IPS-11a (cell line): ENCODE measurements at regions not wholly inside any gene's neighbourhood (a gene's known extent, or its start where the extent isn't known, plus 50 kb on each side); places are given as distances from the start of the nearest gene placed in this dataset.

Source experiments
- H3K4me3 ChIP-seq: one replicate; pipeline ENCODE4 v1.5.1; 2013; ENCODE audit warnings: low read depth, low read length, control low read depth

DNA sequence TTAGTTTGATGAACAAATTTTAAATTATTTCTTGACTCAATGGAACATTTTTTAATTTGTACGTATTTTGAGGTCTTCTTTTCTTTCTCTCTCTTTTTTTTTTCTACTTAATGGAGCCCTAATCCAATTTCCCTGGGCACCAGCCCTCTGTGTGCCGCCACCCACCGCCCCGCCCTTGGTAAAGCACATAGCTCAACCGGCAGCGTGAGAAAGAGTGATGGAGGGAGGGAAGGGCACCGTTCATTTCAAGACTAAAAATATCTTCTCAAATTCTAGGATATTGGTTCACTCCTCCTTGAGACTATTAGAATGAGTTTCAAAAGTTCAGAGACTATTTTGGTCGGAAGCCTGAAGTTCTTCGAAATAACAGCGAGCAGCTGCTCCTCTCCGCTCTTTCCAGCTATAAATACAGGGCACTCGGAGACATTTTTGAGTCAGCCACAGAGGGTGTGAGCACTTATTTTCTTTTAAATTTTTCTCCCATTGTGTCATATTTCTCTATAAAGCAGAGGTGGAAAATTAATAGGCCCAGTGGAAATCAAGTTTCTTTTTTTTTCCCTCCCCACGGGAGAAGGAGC, 731.7 kb upstream of the ID2 start:
- H3K4me3 ChIP-seq, result no peak overlapping the region

GRCh38 chr2:7951001-7951400, 730.9 kb upstream of the ID2 start:
- H3K4me3 ChIP-seq, result no peak overlapping the region

GRCh38 chr2:7951490-7951889, 730.4 kb upstream of the ID2 start:
- H3K4me3 ChIP-seq, result no peak overlapping the region

- H3K4me3 ChIP-seq, result no peak overlapping the region
These were observed 729.7 kb upstream of the ID2 start for GRCh38 chr2:7952046-7952745.

DNA sequence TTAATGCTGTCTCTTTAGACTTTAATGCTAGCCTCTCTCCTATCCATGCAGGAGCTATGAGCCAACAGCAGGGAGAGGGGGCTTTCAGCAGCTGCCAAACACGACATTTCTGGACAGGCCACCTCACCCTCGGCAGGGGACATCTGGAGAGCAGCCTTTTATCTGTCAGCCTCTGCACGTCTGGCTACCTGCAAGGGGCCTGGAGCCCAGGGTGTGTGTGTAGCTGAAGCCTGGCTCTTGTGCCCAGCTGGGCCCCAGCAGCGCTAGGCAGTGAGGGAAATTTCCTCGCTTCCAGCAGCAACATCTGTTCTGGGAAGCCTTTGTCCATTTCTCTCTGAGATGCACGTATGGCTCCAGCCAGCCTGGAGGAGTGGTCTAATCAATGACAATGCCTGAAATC, 728.7 kb upstream of the ID2 start:
- H3K4me3 ChIP-seq, result no peak overlapping the region

DNA sequence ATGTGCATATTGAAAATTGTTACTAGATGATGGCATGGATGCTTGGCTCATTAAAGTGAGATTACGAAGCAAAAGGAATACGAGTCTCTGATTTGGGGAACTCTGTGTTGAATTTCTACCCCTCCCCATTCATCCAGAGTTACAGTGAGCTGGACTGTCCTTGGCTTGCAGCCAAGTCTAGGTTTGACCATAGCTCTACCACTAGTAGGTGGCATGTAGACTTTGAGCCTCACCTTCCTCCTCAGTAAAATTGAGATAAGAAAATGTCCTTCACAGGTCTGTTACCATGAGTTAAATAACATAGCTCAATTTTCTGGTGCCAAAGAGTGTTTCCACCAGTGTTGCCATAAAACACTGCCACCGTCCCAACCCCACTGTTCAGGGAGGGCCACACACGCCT, 727.6 kb upstream of the ID2 start:
- H3K4me3 ChIP-seq, result no peak overlapping the region

GRCh38 chr2:7956126-7956689, 725.6 kb upstream of the ID2 start:
- no peak overlapping the region for H3K4me3 ChIP-seq

DNA sequence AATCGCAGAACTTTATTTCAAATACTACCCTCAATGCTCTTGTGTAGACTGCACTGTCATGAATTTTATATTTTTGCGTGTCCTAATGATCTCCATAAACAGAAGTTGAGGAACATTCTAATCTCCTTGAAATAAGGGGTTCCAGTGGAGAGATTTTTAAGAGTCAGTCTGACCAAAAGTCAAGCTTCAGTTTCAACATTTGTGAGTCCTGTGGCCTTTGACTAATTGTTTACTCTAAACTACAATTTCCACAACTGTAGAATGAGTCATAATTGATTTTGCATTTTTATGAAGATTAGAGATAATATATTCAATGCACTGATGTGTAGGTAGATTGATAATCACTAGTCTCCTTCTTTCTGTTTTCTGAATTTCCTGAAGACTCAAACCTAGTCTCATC, 720.3 kb upstream of the ID2 start:
- no peak overlapping the region for H3K4me3 ChIP-seq

- H3K4me3 ChIP-seq, result no peak overlapping the region
These were observed 719.7 kb upstream of the ID2 start for GRCh38 chr2:7962161-7962560.

GRCh38 chr2:7963787-7964186, 718.1 kb upstream of the ID2 start:
- no peak overlapping the region for H3K4me3 ChIP-seq

DNA sequence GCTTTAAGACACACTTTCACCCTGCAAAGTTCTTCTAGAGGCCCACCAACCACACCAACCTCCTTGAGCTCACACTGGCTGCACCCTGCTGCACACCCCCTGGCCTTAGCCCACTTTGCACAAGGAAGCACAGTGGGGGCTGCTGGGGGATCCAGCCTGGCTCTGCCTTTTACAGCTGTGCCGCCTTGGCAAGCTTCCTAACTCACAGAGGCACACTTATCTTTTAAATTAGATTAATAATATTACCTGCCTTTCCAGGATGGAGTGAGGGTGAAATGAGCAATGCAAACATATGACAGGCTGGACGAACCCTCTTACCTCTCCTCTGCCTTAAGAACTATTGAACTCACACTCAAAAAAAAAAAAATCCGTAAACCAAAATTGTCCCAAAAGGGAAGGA, 715.8 kb upstream of the ID2 start:
- no peak overlapping the region for H3K4me3 ChIP-seq

DNA sequence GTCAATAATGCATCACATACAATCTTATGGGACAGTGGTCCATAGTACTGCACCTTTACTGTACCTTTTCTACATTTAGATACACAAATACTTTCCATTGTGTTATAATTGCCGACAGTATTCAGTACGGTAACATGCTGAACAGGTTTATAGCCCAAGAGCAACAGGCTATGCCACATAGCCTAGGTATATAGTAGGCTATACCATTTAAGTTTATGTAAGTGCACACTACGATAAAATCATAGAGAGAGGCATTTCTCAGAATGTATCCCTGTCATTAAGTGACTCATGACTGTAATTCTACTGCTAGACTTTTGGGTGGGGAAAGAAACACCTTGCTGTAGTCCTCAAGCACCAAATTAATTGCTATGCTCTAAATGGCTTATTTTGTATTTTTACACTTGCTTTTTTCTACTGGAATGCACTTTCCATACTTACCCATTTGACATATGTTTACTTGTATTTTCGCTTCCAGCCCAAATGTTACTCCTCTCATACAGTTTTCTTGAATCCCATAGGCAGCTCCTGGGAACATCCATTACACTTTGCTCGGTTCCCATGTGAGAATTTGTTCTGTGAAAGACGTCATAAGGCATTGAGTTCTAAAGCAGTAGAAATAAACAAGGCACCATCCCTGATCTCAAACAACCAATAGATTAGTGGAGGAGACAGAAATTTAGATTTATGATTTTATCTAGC, 714.0 kb upstream of the ID2 start:
- no peak overlapping the region for H3K4me3 ChIP-seq

DNA sequence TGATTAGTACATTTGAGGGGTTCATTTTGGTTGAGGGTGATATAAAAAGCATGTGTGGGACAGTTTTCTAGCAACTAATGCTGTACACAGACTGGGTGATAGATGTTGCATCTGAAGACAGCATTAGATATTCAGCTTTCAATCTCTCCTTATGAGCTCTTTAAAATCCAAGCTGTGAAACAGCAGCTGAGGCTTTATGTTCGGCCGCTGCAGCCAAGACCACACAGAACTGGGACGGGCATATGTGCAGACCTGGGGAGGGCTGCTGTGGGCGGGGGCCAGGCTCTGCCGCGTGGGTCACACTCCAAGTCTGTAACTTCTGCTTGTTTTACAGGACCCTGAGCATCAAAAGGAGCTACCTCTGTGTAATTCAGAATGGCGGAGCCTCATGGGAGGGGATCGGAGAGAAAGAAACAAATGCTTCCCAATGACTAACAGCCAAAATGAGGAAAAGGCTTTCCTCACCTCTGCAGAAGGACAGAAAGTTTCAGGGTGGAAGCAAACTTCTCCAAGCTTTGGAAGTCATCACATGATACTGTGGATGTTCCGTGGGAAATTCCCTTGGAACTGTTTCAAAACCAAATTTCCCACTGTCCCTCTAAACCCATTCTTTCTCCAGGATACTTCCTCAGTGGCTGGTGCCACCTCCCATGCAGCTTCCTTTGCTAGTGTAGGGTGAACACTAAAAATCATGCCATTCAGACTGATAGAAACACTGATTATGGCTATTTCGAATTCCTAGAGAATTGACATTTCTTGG, 711.9 kb upstream of the ID2 start:
- H3K4me3 ChIP-seq, result no peak overlapping the region

GRCh38 chr2:7971248-7971647, 710.6 kb upstream of the ID2 start:
- no peak overlapping the region for H3K4me3 ChIP-seq

DNA sequence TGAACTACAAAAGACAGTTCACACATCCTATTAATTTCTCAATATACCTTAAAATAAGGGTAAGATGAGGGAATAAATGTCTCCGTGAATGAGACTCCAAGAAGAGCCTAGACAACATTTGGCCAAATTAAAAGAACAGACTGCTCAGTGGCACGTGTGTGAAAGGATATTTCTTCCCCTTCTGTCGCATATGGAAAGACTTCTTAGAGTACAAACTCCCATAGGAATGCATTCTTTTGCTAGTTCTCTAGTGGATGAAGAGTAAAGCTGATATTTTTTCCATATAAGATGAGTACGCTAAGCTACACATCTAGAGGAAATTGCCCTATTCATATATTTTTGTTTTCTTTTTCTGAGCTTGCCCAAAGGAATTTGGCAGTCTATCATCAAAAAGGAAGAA, 710.0 kb upstream of the ID2 start:
- no peak overlapping the region for H3K4me3 ChIP-seq

DNA sequence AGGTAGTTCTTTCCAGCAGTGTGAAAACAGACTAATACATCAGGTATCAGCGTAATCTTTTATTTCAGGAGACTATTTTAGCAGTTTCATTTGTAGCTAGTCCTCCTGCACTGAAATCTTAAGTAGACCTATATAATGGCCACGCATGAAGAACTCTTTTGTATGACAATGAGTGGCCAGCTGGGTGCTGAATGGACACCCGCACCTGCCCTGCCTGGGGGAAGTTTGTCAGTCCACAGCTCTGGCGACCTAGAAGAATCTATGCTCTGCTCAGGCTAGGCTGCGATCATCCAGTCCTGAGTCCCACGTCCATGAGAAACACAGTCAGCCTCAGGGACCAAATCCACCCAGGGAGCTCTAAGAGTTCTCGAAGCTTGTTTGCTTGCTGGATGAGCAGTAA, 709.2 kb upstream of the ID2 start:
- no peak overlapping the region for H3K4me3 ChIP-seq

GRCh38 chr2:7973801-7974480, 707.9 kb upstream of the ID2 start:
- no peak overlapping the region for H3K4me3 ChIP-seq

DNA sequence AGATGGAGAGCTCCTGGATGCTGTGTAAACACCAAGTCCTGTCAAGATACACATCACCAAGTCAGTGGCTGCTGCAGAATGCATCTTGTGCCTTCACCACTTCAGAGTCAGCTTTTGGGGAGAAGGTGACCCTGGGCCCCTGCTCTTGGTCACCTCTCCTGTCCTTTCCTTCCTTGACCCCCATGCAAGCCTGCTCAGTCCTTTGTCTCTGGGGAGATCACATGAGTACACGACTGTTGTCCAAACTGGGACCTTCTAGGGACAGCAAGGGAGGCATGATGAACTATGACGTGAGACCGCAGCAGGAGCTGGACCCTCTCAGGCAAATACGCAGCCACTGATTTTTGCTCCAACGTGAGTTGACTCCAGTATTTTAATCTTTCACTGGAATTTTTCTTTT, 706.9 kb upstream of the ID2 start:
- H3K4me3 ChIP-seq, result no peak overlapping the region

DNA sequence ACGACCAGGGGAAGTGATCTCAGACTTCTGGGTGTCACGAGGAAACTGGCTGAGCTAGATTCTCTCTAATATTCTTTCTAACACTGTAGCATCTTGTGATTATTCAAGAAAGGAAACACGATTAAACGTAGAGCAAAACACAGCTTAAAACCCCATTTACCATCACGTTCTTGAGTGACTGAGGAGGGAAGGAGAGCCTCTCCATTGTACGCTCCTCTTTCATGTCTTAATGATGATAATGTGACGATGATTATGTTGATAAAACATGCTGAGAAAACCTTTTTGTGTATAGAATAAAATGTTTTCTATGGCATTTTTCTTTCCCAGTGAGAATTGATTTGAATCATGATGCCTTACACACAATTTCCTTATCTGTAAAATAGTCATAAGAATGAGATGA, 705.6 kb upstream of the ID2 start:
- no peak overlapping the region for H3K4me3 ChIP-seq

GRCh38 chr2:7977981-7978380, 703.9 kb upstream of the ID2 start:
- no peak overlapping the region for H3K4me3 ChIP-seq

- no peak overlapping the region for H3K4me3 ChIP-seq
These were observed 699.8 kb upstream of the ID2 start for GRCh38 chr2:7982054-7982453.
